ENCODE measurements at regions not wholly inside any gene's neighbourhood (a gene's known extent, or its start where the extent isn't known, plus 50 kb on each side); places are given as distances from the start of the nearest gene placed in this dataset.
"Not testable (repeated sequence)": the region's sequence is repeated elsewhere in the genome, so short reads cannot be mapped to it uniquely, and the experiment has no call there.

DNA sequence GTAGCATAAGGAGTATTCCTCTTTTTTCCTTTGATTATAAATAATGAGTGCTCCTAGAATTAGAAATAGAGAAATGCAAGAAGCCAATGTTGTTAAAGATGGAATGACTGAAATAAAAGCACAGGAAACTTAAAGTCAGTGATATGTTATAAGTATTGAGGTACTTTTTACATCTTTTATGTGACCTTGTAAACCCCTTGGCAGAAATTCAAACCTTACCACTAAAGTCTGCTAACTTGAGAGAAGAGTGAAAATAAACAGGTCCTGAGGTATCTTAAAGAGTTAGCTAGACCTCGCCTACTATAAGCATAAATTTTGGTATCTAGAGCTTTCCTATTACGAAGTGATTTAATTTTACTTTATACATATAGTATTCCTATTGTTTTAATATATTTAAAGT is 188.2 kb downstream of the DKK1 start:
- TF ChIP-seq CTCF (IDR thresholded peaks at IDR 0.05): no peak
- no peak overlapping the region for H3K27ac Mint-ChIP-seq
- H3K36me3 Mint-ChIP-seq (ENCODE audit: low read depth): peaks cover 53% of the 10 kb centered on the region
- H3K27me3 Mint-ChIP-seq (ENCODE audit: insufficient read depth): no peaks in the 10 kb centered on the region
- no peak for DNase-seq
- H3K4me1 Mint-ChIP-seq (ENCODE audit: low read depth): peaks cover 7% of the 10 kb centered on the region
- H3K9me3 Mint-ChIP-seq: peaks cover 42% of the 10 kb centered on the region
- H3K4me3 Mint-ChIP-seq: no peak overlapping the region

GRCh38 chr10:52505341-52505740 is 191.3 kb downstream of the DKK1 start:
- H3K4me1 Mint-ChIP-seq (ENCODE audit: low read depth); H3K4me3 Mint-ChIP-seq; DNase-seq; H3K27ac Mint-ChIP-seq; H3K27me3 Mint-ChIP-seq (ENCODE audit: insufficient read depth): not testable (repeated sequence)
- peaks cover 55% of the 10 kb centered on the region for H3K36me3 Mint-ChIP-seq (ENCODE audit: low read depth)
- H3K9me3 Mint-ChIP-seq: peaks cover 49% of the 10 kb centered on the region

DNA sequence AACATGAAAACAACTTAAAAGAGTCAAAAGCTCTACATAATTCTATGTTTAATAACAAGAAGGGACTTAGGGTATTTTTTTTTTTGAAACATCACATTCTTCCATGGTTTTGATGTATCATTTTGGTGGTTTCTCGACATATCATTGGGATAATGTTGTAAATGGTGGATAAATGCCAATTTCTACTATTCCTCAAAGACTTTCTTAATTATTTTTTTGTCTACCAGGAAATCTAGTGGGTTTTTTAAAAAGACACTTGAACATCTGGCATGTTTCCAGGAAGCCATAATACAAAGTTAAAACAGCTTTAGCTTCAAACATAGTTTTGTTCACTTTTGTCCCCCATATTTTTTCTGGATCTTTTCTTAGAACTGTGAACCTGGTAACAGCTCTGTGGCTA is 200.4 kb downstream of the DKK1 start:
- H3K4me3 Mint-ChIP-seq: no peak overlapping the region
- peaks cover 27% of the 10 kb centered on the region for H3K4me1 Mint-ChIP-seq (ENCODE audit: low read depth)
- H3K9me3 Mint-ChIP-seq: peaks cover 33% of the 10 kb centered on the region
- peaks cover 32% of the 10 kb centered on the region for H3K36me3 Mint-ChIP-seq (ENCODE audit: low read depth)
- no peak for TF ChIP-seq CTCF (IDR thresholded peaks at IDR 0.05)
- H3K27ac Mint-ChIP-seq: no peak overlapping the region
- DNase-seq: no peak
- no peaks in the 10 kb centered on the region for H3K27me3 Mint-ChIP-seq (ENCODE audit: insufficient read depth)

DNA sequence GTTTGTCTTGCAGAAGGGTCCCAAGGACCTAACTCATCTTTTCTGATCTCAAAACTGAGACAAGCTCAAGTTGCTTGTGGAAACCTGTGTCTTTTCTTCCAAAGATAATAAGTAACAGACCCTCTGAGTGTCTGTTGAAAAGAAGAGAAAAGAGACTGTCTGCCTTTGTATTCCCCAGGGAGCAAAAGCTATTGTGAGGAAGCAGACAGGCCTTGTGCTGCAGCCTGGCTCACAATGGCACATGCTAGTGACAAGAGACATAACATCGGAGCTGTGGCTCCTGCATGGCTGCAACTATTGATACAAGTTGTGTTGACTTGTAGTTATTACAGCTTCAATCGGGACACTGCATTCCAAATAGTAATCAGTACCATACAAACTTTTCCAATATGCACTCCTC is 202.9 kb downstream of the DKK1 start:
- no peak overlapping the region for H3K27ac Mint-ChIP-seq
- H3K4me3 Mint-ChIP-seq: no peak overlapping the region
- H3K27me3 Mint-ChIP-seq (ENCODE audit: insufficient read depth): no peaks in the 10 kb centered on the region; the same call in 1 of the 2 replicates

GRCh38 chr10:52523696-52524095 is 209.6 kb downstream of the DKK1 start:
- Mint-ChIP-seq H3K4me1 (ENCODE audit: low read depth) (peaks cover 64% of the 10 kb centered on the region), H3K27me3 (ENCODE audit: insufficient read depth) (no peaks in the 10 kb centered on the region; the same call in 1 of the 2 replicates), H3K4me3 (no peak overlapping the region), H3K9me3 (no peaks in the 10 kb centered on the region), H3K27ac (no peak overlapping the region), H3K36me3 (ENCODE audit: low read depth) (peaks cover 19% of the 10 kb centered on the region)
- no peak for DNase-seq
- TF ChIP-seq CTCF (IDR thresholded peaks at IDR 0.05): no peak

More for the DNA sequence above, 202.9 kb downstream of the DKK1 start:
- TF ChIP-seq CTCF (IDR thresholded peaks at IDR 0.05): no peak
- DNase-seq: no peak
- Mint-ChIP-seq H3K9me3 (peaks cover 14% of the 10 kb centered on the region), H3K4me1 (ENCODE audit: low read depth) (peaks cover 36% of the 10 kb centered on the region), H3K36me3 (ENCODE audit: low read depth) (peaks cover 24% of the 10 kb centered on the region)

- TF ChIP-seq CTCF (IDR thresholded peaks at IDR 0.05): no peak
- DNase-seq: peak; percentile 60
- Mint-ChIP-seq H3K4me3 (peak overlapping the region; percentile 56), H3K4me1 (ENCODE audit: low read depth) (peaks cover 50% of the 10 kb centered on the region), H3K27me3 (ENCODE audit: insufficient read depth) (no peaks in the 10 kb centered on the region; the same call in 1 of the 2 replicates), H3K9me3 (no peaks in the 10 kb centered on the region), H3K27ac (peak overlapping the region; percentile 84), H3K36me3 (ENCODE audit: low read depth) (peaks cover 20% of the 10 kb centered on the region)
Observed at GRCh38 chr10:52525761-52526160, 211.7 kb downstream of the DKK1 start.
